NOMO-1 (cell line): ENCODE measurements at regions not wholly inside any gene's neighbourhood (a gene's known extent, or its start where the extent isn't known, plus 50 kb on each side); places are given as distances from the start of the nearest gene placed in this dataset.
A peak's percentile ranks its signal among the peaks of the same experiment; 100 is the strongest.

ENCODE experiments used
- DNase-seq, 2 experiments: peaks; one replicate each; lab custom pipeline; 2025; ENCODE audit not compliant: unreplicated experiment in 2 of 2; lab: John Stamatoyannopoulos, UW

DNA sequence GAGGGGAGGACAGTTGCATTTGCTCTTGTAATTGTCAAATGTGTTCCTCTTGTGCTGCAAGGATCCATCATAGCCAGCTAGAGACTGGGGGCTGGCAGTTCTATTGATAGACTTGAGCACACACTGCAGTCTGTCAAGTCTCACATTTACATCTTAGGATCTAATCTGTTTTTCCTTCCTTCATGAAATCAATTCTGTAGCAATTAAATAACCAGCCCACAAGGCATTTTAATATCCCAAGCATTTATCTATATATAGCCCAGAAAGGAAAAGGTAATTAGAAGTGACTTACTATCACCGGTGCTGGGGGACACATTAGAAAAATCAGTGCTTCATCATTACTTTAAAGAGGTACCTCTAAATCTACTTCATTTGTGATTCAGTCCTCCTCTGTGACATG lies 143.0 kb upstream of the STXBP5 start:
- no peak for DNase-seq

DNA sequence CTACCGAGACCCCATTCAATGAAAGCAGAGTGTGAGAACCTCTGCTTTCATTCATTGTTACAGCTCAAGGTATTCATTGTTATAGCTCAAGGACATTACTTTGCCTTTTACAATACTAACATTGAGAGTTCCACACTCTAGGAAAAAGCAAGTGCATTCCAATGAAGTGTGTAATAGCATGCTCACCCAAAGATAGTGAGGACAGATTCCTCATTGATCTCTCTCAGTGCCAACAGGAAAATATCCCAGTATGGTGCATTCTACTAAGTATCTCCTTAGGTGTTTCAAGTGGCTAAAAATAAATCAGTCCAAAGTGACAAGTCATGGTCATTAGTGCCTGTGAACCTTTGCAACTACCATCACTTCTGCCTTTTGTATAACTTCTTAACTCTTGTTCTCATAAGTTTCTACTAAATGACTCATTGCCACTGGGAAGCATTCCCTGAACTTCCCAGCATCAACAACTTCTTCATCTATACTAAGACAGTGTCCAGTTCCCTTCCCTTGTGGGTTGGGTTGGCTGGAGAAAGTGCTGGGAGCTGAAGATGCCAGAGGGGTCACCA lies 140.7 kb upstream of the STXBP5 start:
- no peak for DNase-seq

DNA sequence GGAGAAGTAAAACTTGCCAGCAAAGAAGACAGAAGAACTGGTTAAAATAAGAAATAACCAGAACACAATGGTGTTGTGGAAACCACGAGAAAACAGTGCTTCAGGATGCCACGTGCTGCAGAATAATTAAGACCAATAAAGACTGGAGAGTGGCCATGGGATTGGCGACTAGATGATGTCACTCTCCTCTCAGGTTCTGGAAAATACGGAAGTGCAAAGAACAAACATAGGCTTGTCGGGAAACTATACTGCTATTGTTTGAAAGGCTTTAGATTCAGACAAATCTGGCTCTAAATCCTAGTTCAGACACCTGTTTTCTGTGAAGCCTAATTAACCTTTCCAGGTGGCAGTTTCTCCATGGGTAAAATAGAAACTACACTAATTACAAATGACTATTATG lies 138.4 kb upstream of the STXBP5 start:
- DNase-seq = no peak

- DNase-seq = no peak
Observed at GRCh38 chr6:147067184-147067583, 137.0 kb upstream of the STXBP5 start.

DNA sequence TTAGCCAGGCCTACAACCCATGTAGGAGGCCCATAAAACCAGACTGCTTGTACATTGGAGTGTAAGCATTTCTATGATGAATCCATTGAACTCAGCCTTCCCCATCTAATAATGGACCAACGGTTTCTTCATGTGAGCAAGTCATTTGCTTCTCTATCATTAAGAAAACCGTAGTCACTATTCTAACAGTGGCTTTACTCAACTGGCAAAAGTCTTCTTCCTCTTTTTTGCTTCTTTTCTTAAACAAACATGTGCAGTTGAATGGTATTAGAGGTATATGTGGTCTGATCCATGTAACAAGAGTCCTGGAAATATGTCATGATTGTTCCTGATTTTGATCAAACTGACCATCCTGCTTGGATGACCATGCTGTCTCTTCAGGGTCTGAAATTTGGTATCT lies 132.4 kb upstream of the STXBP5 start:
- DNase-seq = peak; percentile 46 to 88

DNA sequence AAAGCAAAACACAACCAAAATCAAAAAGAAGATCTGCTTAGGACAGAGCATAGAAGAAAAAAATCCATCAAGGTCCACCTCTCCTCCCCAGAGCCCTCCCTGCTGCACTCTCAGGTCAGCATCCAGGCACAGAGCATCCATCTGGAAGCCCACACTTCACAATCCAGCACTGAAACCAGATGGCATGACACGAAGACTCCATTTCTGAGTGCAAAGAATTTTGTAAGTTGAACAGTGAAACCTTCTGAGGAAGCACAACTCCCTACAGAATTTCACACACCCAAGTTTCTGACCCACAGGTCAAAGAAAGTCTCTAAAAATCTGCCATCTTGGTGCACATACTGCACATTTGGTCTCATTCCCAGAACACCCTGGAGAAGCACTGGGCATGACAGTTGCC lies 128.8 kb upstream of the STXBP5 start:
- DNase-seq = no peak

GRCh38 chr6:147077251-147077650 lies 127.0 kb upstream of the STXBP5 start:
- DNase-seq = no peak

GRCh38 chr6:147078106-147078505 lies 126.1 kb upstream of the STXBP5 start:
- no peak for DNase-seq

DNA sequence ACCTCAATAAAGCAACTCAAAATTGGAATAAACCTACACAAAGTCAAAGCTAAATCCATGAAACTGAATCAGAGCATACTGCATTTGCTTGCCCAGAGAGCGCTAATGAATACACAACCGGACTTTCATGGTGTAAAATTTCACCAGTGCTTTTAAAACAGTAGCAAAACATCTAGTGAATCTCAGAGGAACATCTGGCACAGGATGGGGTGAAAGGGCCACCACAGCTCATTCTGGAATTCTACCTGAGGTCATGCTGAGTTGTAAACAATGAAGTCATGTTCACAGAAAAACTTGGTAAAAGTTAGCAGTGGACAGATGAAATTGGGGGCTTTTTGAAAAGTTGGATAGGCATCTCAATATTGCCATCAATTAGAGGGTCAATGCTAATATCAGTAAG lies 125.6 kb upstream of the STXBP5 start:
- no peak for DNase-seq

DNA sequence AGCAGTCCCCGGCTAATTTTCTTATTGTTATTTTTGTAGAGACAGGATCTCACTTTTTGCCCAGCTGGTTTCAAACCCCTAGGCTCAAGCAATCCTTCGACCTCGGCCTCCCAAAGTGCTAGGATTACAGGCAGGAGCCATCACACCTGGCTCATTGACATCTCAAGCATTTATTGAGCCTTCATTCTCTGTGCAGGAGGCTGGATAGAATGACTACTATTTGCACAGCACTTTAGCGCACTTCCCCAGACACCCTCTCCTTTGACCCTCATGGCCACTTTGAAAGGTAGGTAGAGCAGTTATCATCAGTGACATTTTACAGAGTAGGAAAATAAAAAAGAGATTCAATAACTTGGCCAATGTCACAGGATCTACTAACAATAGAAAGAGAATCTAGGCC lies 124.0 kb upstream of the STXBP5 start:
- DNase-seq = no peak

- DNase-seq = no peak
Observed at GRCh38 chr6:147081076-147081609, 123.1 kb upstream of the STXBP5 start.

- DNase-seq = no peak
Observed at GRCh38 chr6:147087641-147088040, 116.6 kb upstream of the STXBP5 start.

DNA sequence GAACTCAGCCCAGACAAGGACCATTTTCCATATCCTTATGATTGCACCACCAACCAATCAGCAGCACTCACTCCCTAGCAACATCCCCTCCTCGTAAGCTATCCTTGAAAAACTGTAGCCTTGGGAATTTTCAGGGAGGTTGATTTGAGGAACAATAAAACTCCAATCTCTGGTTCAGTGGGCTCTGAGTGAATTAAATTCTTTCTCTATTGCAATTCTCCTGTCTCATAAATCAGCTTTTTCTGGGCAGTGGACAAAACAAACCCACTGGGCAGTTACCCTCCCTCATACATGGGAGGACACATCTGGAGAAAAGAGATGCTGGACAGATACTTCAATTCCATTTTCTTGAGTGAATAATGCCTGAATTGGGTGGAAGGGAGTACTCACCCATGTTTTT lies 115.4 kb upstream of the STXBP5 start:
- DNase-seq = no peak

GRCh38 chr6:147095316-147095715 lies 108.9 kb upstream of the STXBP5 start:
- no peak for DNase-seq

- no peak for DNase-seq
Observed at GRCh38 chr6:147099974-147100373, 104.2 kb upstream of the STXBP5 start.

DNA sequence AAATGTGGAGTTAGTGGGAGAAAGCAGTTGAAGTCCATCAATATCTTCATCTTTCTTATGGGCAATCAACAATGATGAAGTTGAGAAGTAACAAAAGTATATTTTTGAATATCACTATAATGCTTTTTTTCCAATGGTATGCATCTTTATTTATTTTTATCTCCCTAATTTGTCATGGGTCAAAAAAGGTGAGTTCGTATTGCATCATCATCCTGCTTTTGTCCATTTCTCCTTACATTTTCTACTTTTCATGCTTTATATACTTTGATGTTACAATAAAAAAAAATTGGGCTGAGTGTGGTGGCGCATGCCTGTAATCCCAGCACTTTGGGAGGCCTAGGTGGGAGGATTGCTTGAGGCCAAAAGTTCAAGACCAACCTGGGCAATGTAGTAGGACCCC lies 101.2 kb upstream of the STXBP5 start:
- no peak for DNase-seq

- no peak for DNase-seq
Observed at GRCh38 chr6:147103694-147104093, 100.5 kb upstream of the STXBP5 start.

- DNase-seq = no peak
Observed at GRCh38 chr6:147105786-147106185, 98.4 kb upstream of the STXBP5 start.

DNA sequence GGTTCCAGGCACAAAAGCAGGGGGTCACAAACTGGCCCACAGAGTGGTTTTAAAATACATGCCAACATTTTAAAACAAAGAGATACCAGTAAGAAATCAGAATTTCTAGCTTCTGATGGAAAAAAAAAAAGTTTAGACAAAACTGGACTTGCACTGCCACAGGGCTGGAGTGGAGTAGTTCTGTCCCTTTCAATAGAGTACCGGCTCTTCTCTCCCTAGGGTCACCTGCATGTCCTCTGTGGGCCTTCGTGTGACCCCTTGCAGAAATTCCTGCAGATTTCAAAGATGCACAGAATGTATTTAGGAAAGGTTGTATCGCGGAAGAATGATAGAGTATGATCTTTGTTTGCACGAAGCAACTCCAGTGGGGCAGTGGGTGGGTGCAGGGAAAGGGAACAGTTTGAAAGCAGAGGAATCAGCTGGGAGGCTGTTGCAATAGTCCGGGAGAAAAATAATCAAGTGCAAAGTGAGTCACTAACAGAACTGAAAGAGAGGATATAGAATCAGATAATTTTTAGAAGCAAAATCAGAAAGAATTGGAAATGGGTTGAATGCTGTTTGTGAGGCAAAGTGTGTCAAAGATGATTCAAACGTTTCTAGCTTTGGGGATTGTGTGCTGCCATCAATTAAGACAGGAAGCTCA lies 97.3 kb upstream of the STXBP5 start:
- DNase-seq = peak; percentile 34 to 54

DNA sequence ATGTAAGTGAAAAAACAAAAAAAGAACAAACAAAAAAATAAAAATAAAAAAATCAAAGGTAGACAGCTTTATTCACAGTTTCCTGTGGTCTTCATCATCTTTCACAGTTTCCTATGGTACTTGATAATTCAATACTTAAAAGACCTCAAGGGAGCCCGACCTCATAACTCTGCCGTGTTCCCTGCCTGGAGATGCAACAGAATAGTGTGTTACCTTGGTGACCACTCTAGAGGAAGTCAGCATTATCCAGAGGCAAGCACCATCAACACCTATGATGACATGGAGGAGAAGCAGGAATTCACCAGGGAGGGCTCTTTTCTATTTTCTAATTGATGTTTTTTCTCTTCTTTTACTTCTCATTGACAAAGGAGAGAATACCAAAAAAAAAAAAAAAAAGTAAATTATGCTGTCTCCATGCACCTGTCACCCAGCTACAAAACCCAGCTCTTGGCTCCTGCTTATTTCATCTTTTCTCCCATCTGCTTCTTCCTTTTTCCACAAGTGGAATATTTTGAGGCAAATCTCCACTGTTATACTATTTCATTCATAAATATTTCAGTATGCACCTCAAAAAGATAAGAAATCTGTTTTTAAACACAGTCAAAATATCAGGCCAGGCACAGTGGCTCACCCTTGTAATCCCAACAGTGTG lies 95.8 kb upstream of the STXBP5 start:
- DNase-seq = no peak

- DNase-seq = no peak
Observed at GRCh38 chr6:147109707-147110106, 94.5 kb upstream of the STXBP5 start.

DNA sequence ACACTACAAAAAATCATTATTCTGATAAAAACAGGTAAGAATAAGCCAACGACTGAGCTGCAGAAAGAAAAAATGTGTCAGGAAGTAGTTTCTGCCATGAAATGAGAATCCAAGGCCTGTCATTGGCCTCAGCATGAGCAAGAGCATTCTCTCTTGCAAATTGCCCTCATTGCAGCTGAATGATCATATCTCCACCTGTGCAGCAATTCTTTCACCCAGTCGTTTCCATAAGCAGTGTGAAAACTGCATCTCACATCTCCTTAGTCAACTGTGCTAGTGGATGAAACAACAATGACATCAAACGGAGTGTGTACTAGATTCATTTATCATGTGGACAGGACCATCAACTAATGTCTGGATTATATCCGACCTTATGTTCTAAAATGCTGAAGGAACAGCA lies 88.2 kb upstream of the STXBP5 start:
- DNase-seq = no peak
